ENCODE measurements at regions not wholly inside any gene's neighbourhood (a gene's known extent, or its start where the extent isn't known, plus 50 kb on each side); places are given as distances from the start of the nearest gene placed in this dataset.

GRCh38 chr12:131618701-131619100 is 92.2 kb upstream of the SFSWAP start:
- no peak for DNase-seq (ENCODE audit: extremely low spot score)
- POLR2A ChIA-PET, result no interaction called here
- CTCF ChIA-PET, result no interaction called here
- no peak for TF ChIP-seq CTCF (IDR thresholded peaks at IDR 0.05; ENCODE audit: control extremely low read depth, extremely low read depth, low read depth, missing control alignments)

- TF ChIP-seq CTCF (IDR thresholded peaks at IDR 0.05; ENCODE audit: control extremely low read depth, extremely low read depth, low read depth, missing control alignments), result no peak
- no peak for DNase-seq (ENCODE audit: extremely low spot score)
- ChIA-PET CTCF (interaction anchor here (1.3 kb wide), 1 partner anchor 24 kb away, joined by 3 read pairs; no protein-coding TSS in a partner anchor), POLR2A (no interaction called here)
Observed at GRCh38 chr12:131619106-131619642, 91.7 kb upstream of the SFSWAP start.

GRCh38 chr12:131619736-131620506 is 91.0 kb upstream of the SFSWAP start:
- CTCF ChIA-PET, result interaction anchor here (1.3 kb wide), 1 partner anchor 24 kb away, joined by 3 read pairs; no protein-coding TSS in a partner anchor
- POLR2A ChIA-PET, result no interaction called here
- no peak for DNase-seq (ENCODE audit: extremely low spot score)
- no peak for TF ChIP-seq CTCF (IDR thresholded peaks at IDR 0.05; ENCODE audit: control extremely low read depth, extremely low read depth, low read depth, missing control alignments)

GRCh38 chr12:131620520-131620919 is 90.4 kb upstream of the SFSWAP start:
- ChIA-PET POLR2A (no interaction called here), CTCF (interaction anchor here (1.3 kb wide), 1 partner anchor 25 kb away, joined by 3 read pairs; no protein-coding TSS in a partner anchor)
- DNase-seq (ENCODE audit: extremely low spot score), result no peak
- TF ChIP-seq CTCF (IDR thresholded peaks at IDR 0.05; ENCODE audit: control extremely low read depth, extremely low read depth, low read depth, missing control alignments), result no peak

GRCh38 chr12:131620946-131621681 is 89.8 kb upstream of the SFSWAP start:
- CTCF ChIA-PET, result interaction anchor here (0.7 kb wide), 1 partner anchor 12 kb away, joined by 3 read pairs; no protein-coding TSS in a partner anchor
- POLR2A ChIA-PET, result no interaction called here
- TF ChIP-seq CTCF (IDR thresholded peaks at IDR 0.05; ENCODE audit: control extremely low read depth, extremely low read depth, low read depth, missing control alignments), result no peak
- no peak for DNase-seq (ENCODE audit: extremely low spot score)

GRCh38 chr12:131621701-131622421 is 89.0 kb upstream of the SFSWAP start:
- ChIA-PET POLR2A (no interaction called here), CTCF (interaction anchor here (0.7 kb wide), 1 partner anchor 12 kb away, joined by 3 read pairs; no protein-coding TSS in a partner anchor)

More at GRCh38 chr12:131621701-131622421, 89.0 kb upstream of the SFSWAP start:
- no peak for DNase-seq (ENCODE audit: extremely low spot score)
- TF ChIP-seq CTCF (IDR thresholded peaks at IDR 0.05; ENCODE audit: control extremely low read depth, extremely low read depth, low read depth, missing control alignments), result no peak

Measured in GM10248 (cell line).